CD4-positive, alpha-beta memory T cell (primary cell): ENCODE measurements at regions not wholly inside any gene's neighbourhood (a gene's known extent, or its start where the extent isn't known, plus 50 kb on each side); places are given as distances from the start of the nearest gene placed in this dataset.

ENCODE experiments used
- CTCF ChIA-PET: fragments of 350-600 bp; sonication (Branson Sonifier 250); formaldehyde crosslinking; loops from one replicate; lab custom pipeline; 2021; ENCODE audit warnings: inconsistent platforms; ENCODE audit not compliant: partially characterized antibody; lab: Charles Lee
- POLR2A ChIA-PET: fragments of 350-600 bp; sonication (Branson Sonifier 250); formaldehyde crosslinking; loops from one replicate; lab custom pipeline; 2021; ENCODE audit not compliant: partially characterized antibody; lab: Charles Lee
- DNase-seq, 5 donors: peaks; one replicate each; pipeline versions ENCODE4 v3.0.0 to v3.0.0-alpha.2; 2020 to 2022; ENCODE audit warnings: mixed read lengths in 1 of 5
- H3K27ac ChIP-seq: one replicate; pipeline ENCODE4 v1.7.0; 2013; ENCODE audit warnings: low read depth, low read length
- H3K27me3 ChIP-seq: 2 replicates; pipeline ENCODE4 v1.7.0; 2013; ENCODE audit warnings: mild to moderate bottlenecking, low read length, moderate library complexity; ENCODE audit not compliant: insufficient read depth
- H3K36me3 ChIP-seq: 2 replicates; pipeline ENCODE4 v1.7.0; 2013; ENCODE audit warnings: mild to moderate bottlenecking, low read length, moderate library complexity; ENCODE audit not compliant: insufficient read depth
- H3K4me1 ChIP-seq: 2 replicates; pipeline ENCODE4 v1.7.0; 2013; ENCODE audit warnings: mild to moderate bottlenecking, low read length, moderate library complexity; ENCODE audit not compliant: insufficient read depth
- H3K4me3 ChIP-seq, 2 donors: one replicate each; pipeline ENCODE4 v1.7.0; 2013; ENCODE audit warnings: low read length in 2 of 2, mild to moderate bottlenecking in 1 of 2
- H3K9me3 ChIP-seq, 2 donors: one replicate each; pipeline ENCODE4 v1.7.0; 2013; ENCODE audit warnings: low read length in 2 of 2, control low read depth in 1 of 2; ENCODE audit not compliant: control insufficient read depth in 1 of 2
- H3K27ac Mint-ChIP-seq, 7 donors: one replicate each; pipeline ENCODE4 v1.8.0; 2020 to 2021; ENCODE audit warnings: mixed read lengths in 7 of 7, mild to moderate bottlenecking in 6 of 7, inconsistent platforms in 3 of 7, moderate library complexity in 3 of 7
- H3K27me3 Mint-ChIP-seq, 2 donors: one replicate each; pipeline ENCODE4 v1.8.0; 2020 to 2021; ENCODE audit warnings: mixed read lengths in 2 of 2
- H3K36me3 Mint-ChIP-seq, 2 donors: one replicate each; pipeline ENCODE4 v1.8.0; 2020 to 2021; ENCODE audit warnings: mixed read lengths in 2 of 2, inconsistent platforms in 1 of 2, mild to moderate bottlenecking in 1 of 2
- H3K4me1 Mint-ChIP-seq, 4 donors: one replicate each; pipeline ENCODE4 v1.8.0; 2020 to 2021; ENCODE audit warnings: mixed read lengths in 4 of 4, mild to moderate bottlenecking in 1 of 4
- H3K4me3 Mint-ChIP-seq, 8 donors: one replicate each; pipeline ENCODE4 v1.8.0; 2020 to 2021; ENCODE audit warnings: mixed read lengths in 8 of 8, mild to moderate bottlenecking in 7 of 8, moderate library complexity in 6 of 8, inconsistent platforms in 3 of 8
- H3K9me3 Mint-ChIP-seq, 8 donors: one replicate each; pipeline ENCODE4 v1.8.0; 2020 to 2021; ENCODE audit warnings: mixed read lengths in 8 of 8, mild to moderate bottlenecking in 5 of 8, inconsistent platforms in 3 of 8, moderate library complexity in 1 of 8
- intact Hi-C: fragments of 100-400 bp; cut with micrococcal nuclease; formaldehyde crosslinking; loops from one replicate; pipeline ENCODE4 v1.15.1; 2023

- Histone ChIP-seq H3K36me3 (no peaks in the 10 kb centered on the region), H3K9me3 (no peaks in the 10 kb centered on the region), H3K27ac (no peak overlapping the region), H3K4me3 (no peak overlapping the region), H3K4me1 (no peaks in the 10 kb centered on the region), H3K27me3 (no peaks in the 10 kb centered on the region)
- Mint-ChIP-seq H3K4me1 (no peaks in the 10 kb centered on the region), H3K27ac (no peak overlapping the region), H3K27me3 (peaks cover 2% of the 10 kb centered on the region in 2 donors), H3K4me3 (no peak overlapping the region), H3K9me3 (no peaks in the 10 kb centered on the region), H3K36me3 (no peaks in the 10 kb centered on the region)
- intact Hi-C loops: no loop called here
- no peak for DNase-seq
- CTCF ChIA-PET: no interaction called here
- POLR2A ChIA-PET: no interaction called here
Observed at GRCh38 chr1:218526198-218526580, 181.1 kb downstream of the TGFB2 start.

- Mint-ChIP-seq H3K36me3 (no peaks in the 10 kb centered on the region), H3K27ac (no peak overlapping the region), H3K9me3 (no peaks in the 10 kb centered on the region), H3K4me1 (no peaks in the 10 kb centered on the region), H3K4me3 (no peak overlapping the region), H3K27me3 (peaks cover 0 to 2% of the 10 kb centered on the region in 2 donors)
- Histone ChIP-seq H3K4me1 (no peaks in the 10 kb centered on the region), H3K36me3 (no peaks in the 10 kb centered on the region), H3K9me3 (no peaks in the 10 kb centered on the region), H3K27me3 (no peaks in the 10 kb centered on the region), H3K27ac (no peak overlapping the region), H3K4me3 (no peak overlapping the region)
- ChIA-PET CTCF (no interaction called here), POLR2A (no interaction called here)
- intact Hi-C loops: no loop called here
- DNase-seq: no peak
Observed at GRCh38 chr1:218527737-218528136, 182.6 kb downstream of the TGFB2 start.

- Mint-ChIP-seq H3K4me1 (no peaks in the 10 kb centered on the region), H3K36me3 (no peaks in the 10 kb centered on the region), H3K9me3 (peaks cover 0 to 3% (median under 1%) of the 10 kb centered on the region in 8 donors), H3K4me3 (no peak overlapping the region), H3K27me3 (peaks cover 2 to 3% of the 10 kb centered on the region in 2 donors), H3K27ac (no peak overlapping the region)
- Histone ChIP-seq H3K4me3 (no peak overlapping the region), H3K4me1 (no peaks in the 10 kb centered on the region), H3K36me3 (no peaks in the 10 kb centered on the region), H3K27ac (no peak overlapping the region), H3K9me3 (no peaks in the 10 kb centered on the region), H3K27me3 (no peaks in the 10 kb centered on the region)
- no peak for DNase-seq
- ChIA-PET CTCF (interaction anchor here (0.6 kb wide), 2 partner anchors 9 to 44 kb away, joined by 3 read pairs; no protein-coding TSS in a partner anchor), POLR2A (no interaction called here)
- intact Hi-C loops: no loop called here
Observed at GRCh38 chr1:218529646-218530300, 184.6 kb downstream of the TGFB2 start.

- no peak overlapping the region for H3K27ac Mint-ChIP-seq
- Histone ChIP-seq H3K27ac (no peak overlapping the region), H3K36me3 (no peaks in the 10 kb centered on the region), H3K4me3 (no peak overlapping the region), H3K9me3 (no peaks in the 10 kb centered on the region), H3K4me1 (no peaks in the 10 kb centered on the region), H3K27me3 (no peaks in the 10 kb centered on the region)
- ChIA-PET CTCF (no interaction called here), POLR2A (no interaction called here)
- DNase-seq: no peak
- peaks cover 0 to 3% (median under 1%) of the 10 kb centered on the region in 8 donors for H3K9me3 Mint-ChIP-seq
- no peaks in the 10 kb centered on the region for H3K36me3 Mint-ChIP-seq
- intact Hi-C loops: no loop called here
- H3K27me3 Mint-ChIP-seq: peaks cover 0 to 3% of the 10 kb centered on the region in 2 donors
- no peak overlapping the region for H3K4me3 Mint-ChIP-seq
- no peaks in the 10 kb centered on the region for H3K4me1 Mint-ChIP-seq
Observed at GRCh38 chr1:218531936-218532335, 186.8 kb downstream of the TGFB2 start.

- Mint-ChIP-seq H3K9me3 (peaks cover 0 to 3% (median under 1%) of the 10 kb centered on the region in 8 donors), H3K36me3 (no peaks in the 10 kb centered on the region), H3K4me3 (no peak overlapping the region), H3K27ac (no peak overlapping the region), H3K4me1 (no peaks in the 10 kb centered on the region), H3K27me3 (peaks cover 0 to 3% of the 10 kb centered on the region in 2 donors)
- POLR2A ChIA-PET: no interaction called here
- H3K27me3 ChIP-seq: no peaks in the 10 kb centered on the region
- no peaks in the 10 kb centered on the region for H3K36me3 ChIP-seq
- CTCF ChIA-PET: no interaction called here
- intact Hi-C loops: no loop called here
- DNase-seq: no peak
- no peak overlapping the region for H3K4me3 ChIP-seq
- no peak overlapping the region for H3K27ac ChIP-seq
- no peaks in the 10 kb centered on the region for H3K9me3 ChIP-seq
- H3K4me1 ChIP-seq: no peaks in the 10 kb centered on the region
Observed at GRCh38 chr1:218536296-218536986, 191.3 kb downstream of the TGFB2 start.

GRCh38 chr1:218537122-218537913 is 192.2 kb downstream of the TGFB2 start:
- H3K27me3 Mint-ChIP-seq: peaks cover 0 to 3% of the 10 kb centered on the region in 2 donors
- intact Hi-C loops: no loop called here
- no peaks in the 10 kb centered on the region for H3K9me3 ChIP-seq
- H3K36me3 ChIP-seq: no peaks in the 10 kb centered on the region
- no peaks in the 10 kb centered on the region for H3K36me3 Mint-ChIP-seq
- no peak overlapping the region for H3K27ac ChIP-seq
- no peak overlapping the region for H3K4me3 ChIP-seq
- DNase-seq: no peak
- no peak overlapping the region for H3K4me3 Mint-ChIP-seq
- POLR2A ChIA-PET: no interaction called here
- no peaks in the 10 kb centered on the region for H3K4me1 Mint-ChIP-seq
- H3K27ac Mint-ChIP-seq: no peak overlapping the region
- peaks cover 0 to 3% (median under 1%) of the 10 kb centered on the region in 8 donors for H3K9me3 Mint-ChIP-seq
- no peaks in the 10 kb centered on the region for H3K27me3 ChIP-seq
- CTCF ChIA-PET: no interaction called here
- H3K4me1 ChIP-seq: no peaks in the 10 kb centered on the region

- no peaks in the 10 kb centered on the region for H3K4me1 Mint-ChIP-seq
- intact Hi-C loops: no loop called here
- H3K36me3 Mint-ChIP-seq: no peaks in the 10 kb centered on the region
- H3K4me3 Mint-ChIP-seq: no peak overlapping the region
- H3K27me3 ChIP-seq: no peaks in the 10 kb centered on the region
- H3K4me3 ChIP-seq: no peak overlapping the region
- POLR2A ChIA-PET: no interaction called here
- peaks cover 0 to 1% of the 10 kb centered on the region in 2 donors for H3K27me3 Mint-ChIP-seq
- no peak overlapping the region for H3K27ac ChIP-seq
- H3K9me3 ChIP-seq: no peaks in the 10 kb centered on the region
- CTCF ChIA-PET: no interaction called here
- H3K27ac Mint-ChIP-seq: no peak overlapping the region
- no peak for DNase-seq
- no peaks in the 10 kb centered on the region for H3K4me1 ChIP-seq
- no peaks in the 10 kb centered on the region for H3K36me3 ChIP-seq
- peaks cover 0 to 2% (median 0%) of the 10 kb centered on the region in 8 donors for H3K9me3 Mint-ChIP-seq
Observed at GRCh38 chr1:218538341-218538740, 193.2 kb downstream of the TGFB2 start.
